ENCODE measurements at regions not wholly inside any gene's neighbourhood (a gene's known extent, or its start where the extent isn't known, plus 50 kb on each side); places are given as distances from the start of the nearest gene placed in this dataset.

DNA sequence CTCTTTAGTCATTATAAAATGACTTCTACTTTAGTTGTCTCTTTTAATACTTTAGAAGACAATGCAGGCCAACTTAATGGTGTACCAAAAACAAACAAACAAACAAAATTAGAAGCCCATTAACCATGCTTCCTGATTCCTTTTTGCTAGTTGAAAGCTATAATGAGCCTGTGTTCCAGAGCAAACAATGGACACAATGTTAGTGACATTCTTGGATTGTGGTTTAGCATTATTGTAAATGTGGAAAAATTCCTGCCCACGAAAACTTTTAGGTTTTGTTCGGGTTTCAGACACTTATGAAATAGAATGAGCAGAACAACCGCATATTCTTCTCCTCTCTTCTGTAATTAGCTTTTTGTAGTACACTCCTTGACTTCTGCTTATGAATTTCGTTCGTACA, 1682.7 kb upstream of the PCDH7 start:
- TF ChIP-seq, protein P1, sequence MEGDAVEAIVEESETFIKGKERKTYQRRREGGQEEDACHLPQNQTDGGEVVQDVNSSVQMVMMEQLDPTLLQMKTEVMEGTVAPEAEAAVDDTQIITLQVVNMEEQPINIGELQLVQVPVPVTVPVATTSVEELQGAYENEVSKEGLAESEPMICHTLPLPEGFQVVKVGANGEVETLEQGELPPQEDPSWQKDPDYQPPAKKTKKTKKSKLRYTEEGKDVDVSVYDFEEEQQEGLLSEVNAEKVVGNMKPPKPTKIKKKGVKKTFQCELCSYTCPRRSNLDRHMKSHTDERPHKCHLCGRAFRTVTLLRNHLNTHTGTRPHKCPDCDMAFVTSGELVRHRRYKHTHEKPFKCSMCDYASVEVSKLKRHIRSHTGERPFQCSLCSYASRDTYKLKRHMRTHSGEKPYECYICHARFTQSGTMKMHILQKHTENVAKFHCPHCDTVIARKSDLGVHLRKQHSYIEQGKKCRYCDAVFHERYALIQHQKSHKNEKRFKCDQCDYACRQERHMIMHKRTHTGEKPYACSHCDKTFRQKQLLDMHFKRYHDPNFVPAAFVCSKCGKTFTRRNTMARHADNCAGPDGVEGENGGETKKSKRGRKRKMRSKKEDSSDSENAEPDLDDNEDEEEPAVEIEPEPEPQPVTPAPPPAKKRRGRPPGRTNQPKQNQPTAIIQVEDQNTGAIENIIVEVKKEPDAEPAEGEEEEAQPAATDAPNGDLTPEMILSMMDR (IDR thresholded peaks at IDR 0.05), result no peak
- TF ChIP-seq POLR2A (IDR thresholded peaks at IDR 0.05), result no peak
